CD14-positive monocyte (primary cell): ENCODE measurements at regions not wholly inside any gene's neighbourhood (a gene's known extent, or its start where the extent isn't known, plus 50 kb on each side); places are given as distances from the start of the nearest gene placed in this dataset.

ENCODE experiments used
- DNase-seq, 3 donors: peaks; one replicate each; pipeline ENCODE4 v3.0.0-alpha.2; 2011 to 2022
- H2AFZ ChIP-seq: 2 replicates; pipeline ENCODE4 v1.6.0; 2012; ENCODE audit warnings: mild to moderate bottlenecking, low read depth, low read length, inconsistent platforms; ENCODE audit not compliant: insufficient read depth, poor library complexity, severe bottlenecking
- H3K27ac ChIP-seq, 2 donors: 1 replicate in 1 of 2; 2 replicates in 1 of 2; pipeline ENCODE4 v1.5.1; 2012 to 2013; ENCODE audit warnings: low read length in 2 of 2, control low read depth in 1 of 2, inconsistent platforms in 1 of 2, low read depth in 1 of 2, mild to moderate bottlenecking in 1 of 2
- H3K27me3 ChIP-seq, 2 donors: one replicate each; pipeline versions ENCODE4 v1.6.0 to v1.6.1; 2011 to 2013; ENCODE audit warnings: low read length in 2 of 2; ENCODE audit not compliant: control insufficient read depth in 2 of 2, insufficient read depth in 2 of 2
- H3K36me3 ChIP-seq, 2 donors: replicated peaks in 1 of 2; 1 replicate in 1 of 2; 2 replicates in 1 of 2; pipeline versions ENCODE4 v1.5.1 to v1.6.1; 2012 to 2013; ENCODE audit warnings: low read length in 2 of 2, control low read depth in 1 of 2, inconsistent platforms in 1 of 2, mild to moderate bottlenecking in 1 of 2; ENCODE audit not compliant: insufficient read depth in 2 of 2, control insufficient read depth in 1 of 2
- H3K4me1 ChIP-seq, 2 donors: 1 replicate in 1 of 2; 2 replicates in 1 of 2; pipeline versions ENCODE4 v1.5.1 to v1.6.1; 2012 to 2013; ENCODE audit warnings: low read length in 2 of 2, control low read depth in 1 of 2, inconsistent platforms in 1 of 2, mild to moderate bottlenecking in 1 of 2, moderate library complexity in 1 of 2; ENCODE audit not compliant: insufficient read depth in 2 of 2, control insufficient read depth in 1 of 2
- H3K4me2 ChIP-seq: replicated peaks from 2 replicates; pipeline ENCODE3; 2012; ENCODE audit warnings: low read length, moderate library complexity, mild to moderate bottlenecking; ENCODE audit not compliant: poor library complexity, severe bottlenecking; ENCODE audit errors: extremely low read depth
- H3K4me3 ChIP-seq, 3 experiments: fragments of 200-600 bp in 1 of 3; sonication (generic) in 1 of 3; replicated peaks in 1 of 3; 1 replicate in 2 of 3; 2 replicates in 1 of 3; pipeline ENCODE4 v1.5.1; 2011 to 2013; ENCODE audit warnings: low read length in 3 of 3, mild to moderate bottlenecking in 3 of 3, control low read depth in 2 of 3, low read depth in 2 of 3, inconsistent platforms in 1 of 3, moderate library complexity in 1 of 3
- H3K79me2 ChIP-seq: 2 replicates; pipeline ENCODE4 v1.6.0; 2012; ENCODE audit warnings: mild to moderate bottlenecking, control low read depth, inconsistent platforms, low read length, moderate library complexity; ENCODE audit not compliant: insufficient read depth
- H3K9ac ChIP-seq: 2 replicates; pipeline ENCODE4 v1.6.0; 2017; ENCODE audit warnings: low read length, mild to moderate bottlenecking; ENCODE audit not compliant: insufficient read depth, poor library complexity, severe bottlenecking
- H3K9me3 ChIP-seq, 2 donors: replicated peaks in 1 of 2; 1 replicate in 1 of 2; 2 replicates in 1 of 2; pipeline versions ENCODE4 v1.5.1 to v1.6.1; 2012 to 2013; ENCODE audit warnings: low read length in 2 of 2, control low read depth in 1 of 2; ENCODE audit not compliant: control insufficient read depth in 1 of 2, insufficient read depth in 1 of 2
- H4K20me1 ChIP-seq: 2 replicates; pipeline ENCODE4 v1.6.0; 2012; ENCODE audit warnings: mild to moderate bottlenecking, low read length, control low read depth, moderate library complexity; ENCODE audit not compliant: insufficient read depth
- H3K27ac Mint-ChIP-seq, 7 donors: one replicate each; pipeline ENCODE4 v1.8.0; 2020; ENCODE audit warnings: mild to moderate bottlenecking in 7 of 7, mixed read lengths in 7 of 7, moderate library complexity in 6 of 7, inconsistent platforms in 2 of 7
- H3K27me3 Mint-ChIP-seq, 3 donors: one replicate each; pipeline ENCODE4 v1.8.0; 2021 to 2022; ENCODE audit warnings: low read depth in 3 of 3, mild to moderate bottlenecking in 3 of 3, mixed read lengths in 3 of 3, moderate library complexity in 3 of 3, inconsistent platforms in 1 of 3
- H3K36me3 Mint-ChIP-seq, 2 donors: one replicate each; pipeline ENCODE4 v1.8.0; 2020; ENCODE audit warnings: mixed read lengths in 2 of 2, inconsistent platforms in 1 of 2, mild to moderate bottlenecking in 1 of 2
- H3K4me1 Mint-ChIP-seq: one replicate; pipeline ENCODE4 v1.8.0; 2020; ENCODE audit warnings: mild to moderate bottlenecking, mixed read lengths
- H3K4me3 Mint-ChIP-seq, 2 donors: one replicate each; pipeline ENCODE4 v1.8.0; 2020; ENCODE audit warnings: mild to moderate bottlenecking in 2 of 2, mixed read lengths in 2 of 2, moderate library complexity in 1 of 2
- H3K9me3 Mint-ChIP-seq, 7 donors: one replicate each; pipeline ENCODE4 v1.8.0; 2020 to 2022; ENCODE audit warnings: mixed read lengths in 7 of 7, mild to moderate bottlenecking in 6 of 7, moderate library complexity in 6 of 7, inconsistent platforms in 2 of 7
- CTCF ChIP-seq: fragments of 200-600 bp; IDR thresholded peaks from one replicate; pipeline ENCODE4 v1.8.0; 2022; ENCODE audit warnings: antibody characterized with exemption, mild to moderate bottlenecking
- WGBS: methylation state at CpG from one replicate; pipeline ENCODE4 v1.1.5; 2013; ENCODE audit warnings: missing lambda C conversion rate; ENCODE audit not compliant: insufficient coverage; 5-methylcytosine and 5-hydroxymethylcytosine counted together
- intact Hi-C, 2 donors: fragments of 100-400 bp; cut with micrococcal nuclease; formaldehyde crosslinking; loops; one replicate each; pipeline versions ENCODE4 v1.15.0 to v1.15.1; 2023

DNA sequence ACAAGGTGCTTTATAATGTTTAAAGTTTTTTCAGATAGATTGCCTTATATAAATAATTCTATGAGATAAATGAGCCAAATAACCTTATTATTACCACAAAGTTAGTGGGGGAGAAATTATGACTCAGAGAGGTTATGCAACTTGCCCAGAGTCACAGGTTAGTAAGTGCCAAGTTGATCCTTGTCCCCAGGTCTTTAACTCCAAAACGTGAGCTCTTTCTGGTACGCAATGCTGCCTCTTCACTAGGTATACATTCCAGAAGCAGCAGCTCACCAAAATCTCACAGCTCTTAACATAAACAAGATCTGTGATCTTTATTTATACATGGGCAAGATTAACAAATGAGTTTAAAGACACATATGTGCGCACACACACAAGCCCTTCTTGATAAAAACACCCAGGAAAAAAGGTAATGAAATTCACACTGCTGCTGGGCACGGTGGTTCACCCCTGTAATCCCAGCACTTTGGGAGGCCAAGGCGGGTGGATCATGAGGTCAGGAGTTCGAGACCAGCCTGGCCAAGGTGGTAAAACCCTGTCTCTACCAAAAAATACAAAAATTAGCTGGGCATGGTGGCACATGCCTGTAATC is 59.8 kb upstream of the NR2F2 start:
- H2AFZ ChIP-seq, result no peak overlapping the region
- no peaks in the 10 kb centered on the region for H3K79me2 ChIP-seq
- no peak for DNase-seq
- no peaks in the 10 kb centered on the region for H4K20me1 ChIP-seq
- no peaks in the 10 kb centered on the region for H3K36me3 Mint-ChIP-seq
- no peak for TF ChIP-seq CTCF
- H3K4me2 ChIP-seq, result no peak overlapping the region
- no peak overlapping the region for H3K9ac ChIP-seq
- peaks cover 0 to 3% of the 10 kb centered on the region in 2 donors for H3K9me3 ChIP-seq
- no peak overlapping the region for H3K27ac Mint-ChIP-seq
- no peak overlapping the region for H3K27ac ChIP-seq
- peaks cover 0 to 7% (median 4%) of the 10 kb centered on the region in 7 donors for H3K9me3 Mint-ChIP-seq
- peaks cover 0 to 1% (median 0%) of the 10 kb centered on the region in 3 donors for H3K27me3 Mint-ChIP-seq
- 92% methylated on average over 2 of the region's 6 CpGs for WGBS
- H3K4me3 ChIP-seq, result no peak overlapping the region
- H3K4me3 Mint-ChIP-seq, result no peak overlapping the region
- no peaks in the 10 kb centered on the region for H3K4me1 Mint-ChIP-seq
- no peaks in the 10 kb centered on the region for H3K4me1 ChIP-seq
- intact Hi-C loops, result no loop called here
- no peaks in the 10 kb centered on the region for H3K36me3 ChIP-seq
- H3K27me3 ChIP-seq, result no peaks in the 10 kb centered on the region

GRCh38 chr15:96272427-96272826 is 58.1 kb upstream of the NR2F2 start:
- Mint-ChIP-seq H3K9me3 (peaks cover 0 to 7% (median 4%) of the 10 kb centered on the region in 7 donors), H3K27me3 (peaks cover 0 to 1% (median 0%) of the 10 kb centered on the region in 3 donors), H3K4me3 (no peak overlapping the region), H3K36me3 (no peaks in the 10 kb centered on the region), H3K27ac (no peak overlapping the region), H3K4me1 (no peaks in the 10 kb centered on the region)
- peaks cover 0 to 3% of the 10 kb centered on the region in 2 donors for H3K9me3 ChIP-seq
- no peaks in the 10 kb centered on the region for H3K4me1 ChIP-seq
- no peaks in the 10 kb centered on the region for H3K79me2 ChIP-seq
- no peak overlapping the region for H3K27ac ChIP-seq
- no peak overlapping the region for H3K9ac ChIP-seq
- no peak for TF ChIP-seq CTCF
- no peaks in the 10 kb centered on the region for H3K36me3 ChIP-seq
- no peak overlapping the region for H3K4me2 ChIP-seq
- H3K4me3 ChIP-seq, result no peak overlapping the region
- H3K27me3 ChIP-seq, result no peaks in the 10 kb centered on the region
- H4K20me1 ChIP-seq, result no peaks in the 10 kb centered on the region
- DNase-seq, result no peak
- WGBS, result no CpG with 5 or more reads among the region's 1 CpG
- intact Hi-C loops, result no loop called here
- H2AFZ ChIP-seq, result no peak overlapping the region
